PFSK-1 (cell line): ENCODE measurements at regions not wholly inside any gene's neighbourhood (a gene's known extent, or its start where the extent isn't known, plus 50 kb on each side); places are given as distances from the start of the nearest gene placed in this dataset.

Source experiments
- FOXP2 ChIP-seq: optimal IDR thresholded peaks from 2 replicates; pipeline ENCODE3; 2011; ENCODE audit warnings: borderline replicate concordance, control low read depth, inconsistent platforms; ENCODE audit not compliant: insufficient read depth; ENCODE audit errors: extremely low read length, extremely low read depth
- POLR2AphosphoS5 ChIP-seq: IDR thresholded peaks from 2 replicates; pipeline ENCODE4 v1.6.1; 2012; ENCODE audit warnings: low read depth, mild to moderate bottlenecking, control low read depth, low read length, moderate library complexity
- SIN3A ChIP-seq: IDR thresholded peaks from 2 replicates; pipeline ENCODE4 v1.6.1; 2012; ENCODE audit warnings: mild to moderate bottlenecking, low read length, moderate library complexity, borderline replicate concordance; ENCODE audit not compliant: insufficient read depth
- TAF1 ChIP-seq: IDR thresholded peaks from 2 replicates; pipeline ENCODE4 v1.6.1; 2012; ENCODE audit warnings: low read length, control low read depth, borderline replicate concordance; ENCODE audit not compliant: insufficient read depth
- TF ChIP-seq, protein P1 (sequence below), 2 experiments: IDR thresholded peaks; 2 replicates each; pipeline versions ENCODE4 v1.6.1 to v1.8.0; 2011 to 2012; ENCODE audit warnings: low read depth in 2 of 2, low read length in 2 of 2, control low read depth in 1 of 2, inconsistent platforms in 1 of 2, mild to moderate bottlenecking in 1 of 2, moderate library complexity in 1 of 2; ENCODE audit not compliant: insufficient read depth in 1 of 2

DNA sequence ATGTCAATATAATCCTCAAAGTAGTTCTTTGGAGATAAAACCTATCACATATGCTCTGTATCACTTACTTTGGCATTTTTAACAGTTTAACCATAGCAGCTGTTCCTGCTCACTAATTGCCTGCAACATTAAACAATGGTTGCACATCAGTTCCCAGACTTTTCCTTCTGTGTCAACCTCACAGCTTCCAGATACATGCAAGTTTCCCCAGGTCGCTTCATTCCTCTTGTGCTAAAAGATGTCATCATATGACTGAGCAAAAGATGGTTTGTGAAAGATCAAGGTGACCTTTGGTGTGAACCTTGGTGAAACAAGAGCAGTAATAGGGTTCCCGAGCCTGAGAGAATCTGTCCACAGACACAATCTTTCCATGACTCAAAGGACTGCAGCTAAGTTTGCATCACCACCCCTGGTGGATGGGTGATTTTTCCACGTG, 500.4 kb upstream of the PAPPA start:
- TF ChIP-seq SIN3A (no peak), POLR2AphosphoS5 (no peak), TAF1 (no peak)
- TF ChIP-seq, protein P1, sequence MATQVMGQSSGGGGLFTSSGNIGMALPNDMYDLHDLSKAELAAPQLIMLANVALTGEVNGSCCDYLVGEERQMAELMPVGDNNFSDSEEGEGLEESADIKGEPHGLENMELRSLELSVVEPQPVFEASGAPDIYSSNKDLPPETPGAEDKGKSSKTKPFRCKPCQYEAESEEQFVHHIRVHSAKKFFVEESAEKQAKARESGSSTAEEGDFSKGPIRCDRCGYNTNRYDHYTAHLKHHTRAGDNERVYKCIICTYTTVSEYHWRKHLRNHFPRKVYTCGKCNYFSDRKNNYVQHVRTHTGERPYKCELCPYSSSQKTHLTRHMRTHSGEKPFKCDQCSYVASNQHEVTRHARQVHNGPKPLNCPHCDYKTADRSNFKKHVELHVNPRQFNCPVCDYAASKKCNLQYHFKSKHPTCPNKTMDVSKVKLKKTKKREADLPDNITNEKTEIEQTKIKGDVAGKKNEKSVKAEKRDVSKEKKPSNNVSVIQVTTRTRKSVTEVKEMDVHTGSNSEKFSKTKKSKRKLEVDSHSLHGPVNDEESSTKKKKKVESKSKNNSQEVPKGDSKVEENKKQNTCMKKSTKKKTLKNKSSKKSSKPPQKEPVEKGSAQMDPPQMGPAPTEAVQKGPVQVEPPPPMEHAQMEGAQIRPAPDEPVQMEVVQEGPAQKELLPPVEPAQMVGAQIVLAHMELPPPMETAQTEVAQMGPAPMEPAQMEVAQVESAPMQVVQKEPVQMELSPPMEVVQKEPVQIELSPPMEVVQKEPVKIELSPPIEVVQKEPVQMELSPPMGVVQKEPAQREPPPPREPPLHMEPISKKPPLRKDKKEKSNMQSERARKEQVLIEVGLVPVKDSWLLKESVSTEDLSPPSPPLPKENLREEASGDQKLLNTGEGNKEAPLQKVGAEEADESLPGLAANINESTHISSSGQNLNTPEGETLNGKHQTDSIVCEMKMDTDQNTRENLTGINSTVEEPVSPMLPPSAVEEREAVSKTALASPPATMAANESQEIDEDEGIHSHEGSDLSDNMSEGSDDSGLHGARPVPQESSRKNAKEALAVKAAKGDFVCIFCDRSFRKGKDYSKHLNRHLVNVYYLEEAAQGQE (IDR thresholded peaks at IDR 0.05; ENCODE audit: insufficient read depth in 1 of 2, low read depth in 2 of 2, low read length in 2 of 2): no peak

GRCh38 chr9:115657695-115658094, 495.9 kb upstream of the PAPPA start:
- TF ChIP-seq, protein P1 (IDR thresholded peaks at IDR 0.05; ENCODE audit: insufficient read depth in 1 of 2, low read depth in 2 of 2, low read length in 2 of 2): no peak
- no peak for TF ChIP-seq POLR2AphosphoS5
- TF ChIP-seq SIN3A: no peak
- TF ChIP-seq TAF1: no peak
- no peak for TF ChIP-seq FOXP2

- TF ChIP-seq FOXP2: no peak
- no peak for TF ChIP-seq TAF1
- TF ChIP-seq, protein P1 (IDR thresholded peaks at IDR 0.05; ENCODE audit: insufficient read depth in 1 of 2, low read depth in 2 of 2, low read length in 2 of 2): no peak
- TF ChIP-seq SIN3A: no peak
- TF ChIP-seq POLR2AphosphoS5: no peak
Observed at GRCh38 chr9:115665519-115665918, 488.1 kb upstream of the PAPPA start.

- no peak for TF ChIP-seq TAF1
Observed at GRCh38 chr9:115668521-115668920, 485.1 kb upstream of the PAPPA start.

GRCh38 chr9:115671236-115671962, 482.2 kb upstream of the PAPPA start:
- TF ChIP-seq POLR2AphosphoS5 (no peak), FOXP2 (no peak), TAF1 (no peak), SIN3A (no peak)

DNA sequence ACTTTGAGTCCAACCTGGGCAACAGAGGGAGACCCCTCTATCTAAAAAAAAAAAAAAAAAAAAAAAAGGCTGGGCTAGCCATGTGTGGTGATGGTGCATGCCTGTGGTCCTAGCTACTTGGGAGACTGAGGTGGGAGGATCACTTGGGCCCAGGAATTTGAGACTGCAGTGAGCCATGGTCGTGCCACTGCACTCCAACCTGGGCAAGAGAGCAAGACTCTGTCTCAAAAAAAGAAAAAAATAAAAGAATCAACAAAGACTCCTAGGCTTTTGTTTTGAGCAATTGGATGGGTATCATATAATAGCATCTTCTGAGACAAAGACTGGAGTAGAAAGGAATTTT, 481.7 kb upstream of the PAPPA start:
- TF ChIP-seq, protein P1 (IDR thresholded peaks at IDR 0.05; ENCODE audit: insufficient read depth in 1 of 2, low read depth in 2 of 2, low read length in 2 of 2): no peak
- TF ChIP-seq POLR2AphosphoS5 (no peak), TAF1 (no peak), FOXP2 (no peak), SIN3A (no peak)
